Left lung (tissue), 4 donors: ENCODE measurements at regions not wholly inside any gene's neighbourhood (a gene's known extent, or its start where the extent isn't known, plus 50 kb on each side); places are given as distances from the start of the nearest gene placed in this dataset.
"Not testable (repeated sequence)": the region's sequence is repeated elsewhere in the genome, so short reads cannot be mapped to it uniquely, and the experiment has no call there.

Experiments used
- ATAC-seq: fragments of 200-7000 bp; cut with Tn5 transposase; one replicate; pipeline ENCODE4 v1.9.1; 2020; ENCODE audit warnings: moderate library complexity
- DNase-seq, 4 donors: peaks; one replicate each; pipeline ENCODE4 v3.0.0-alpha.2; 2013 to 2020
- H3K27ac ChIP-seq, 2 donors: fragments of 200-600 bp; sonication (generic) in 1 of 2; one replicate each; pipeline versions ENCODE4 v1.5.0 to v1.8.0; 2020 to 2021
- H3K27me3 ChIP-seq, 2 donors: fragments of 200-600 bp; sonication (generic) in 1 of 2; one replicate each; pipeline versions ENCODE4 v1.5.0 to v1.8.0; 2020 to 2021
- H3K36me3 ChIP-seq, 2 donors: fragments of 200-600 bp; sonication (generic) in 1 of 2; one replicate each; pipeline versions ENCODE4 v1.5.0 to v1.8.0; 2020 to 2021
- H3K4me1 ChIP-seq, 2 donors: fragments of 200-600 bp; one replicate each; pipeline ENCODE4 v1.8.0; 2021
- H3K4me3 ChIP-seq, 2 donors: fragments of 200-600 bp; sonication (generic) in 1 of 2; one replicate each; pipeline versions ENCODE4 v1.5.0 to v1.8.0; 2020 to 2021; ENCODE audit warnings: mild to moderate bottlenecking in 1 of 2
- H3K9me3 ChIP-seq, 2 donors: fragments of 200-600 bp; sonication (generic) in 1 of 2; one replicate each; pipeline versions ENCODE4 v1.5.0 to v1.8.0; 2020 to 2021
- intact Hi-C, 2 donors: fragments of 100-400 bp; cut with DNase I; formaldehyde crosslinking; loops; one replicate each; pipeline versions ENCODE4 v1.11.2 to v1.14.2; 2022
- TF ChIP-seq, protein P1 (sequence below), 2 donors: fragments of 200-600 bp; sonication (generic) in 1 of 2; IDR thresholded peaks; one replicate each; pipeline versions ENCODE4 v1.5.0 to v1.8.0; 2021; ENCODE audit warnings: antibody characterized with exemption in 2 of 2
- donor health status: DM: no; HTN: yes; CAD: no.
- donor health status: DM: no; HTN: no; CAD: no.

DNA sequence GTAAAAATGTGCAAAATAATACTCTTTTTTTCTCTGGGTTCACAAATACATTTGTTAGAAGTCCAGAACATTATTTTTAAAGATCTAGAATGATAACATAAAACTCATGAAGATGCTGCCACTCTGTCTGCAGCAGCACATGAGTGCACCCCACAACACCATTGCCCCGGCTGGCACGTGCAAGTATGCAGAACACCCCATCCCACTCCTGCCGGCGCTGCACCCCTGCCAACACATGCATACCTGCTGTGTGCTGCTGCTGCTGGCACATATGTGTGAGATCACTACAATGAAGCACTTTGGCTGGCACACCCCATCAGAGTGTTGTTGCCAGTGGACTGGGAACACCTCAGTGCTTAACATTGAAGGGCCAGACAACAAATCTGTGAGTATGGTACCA, 129.1 kb downstream of the CCT8L2 start:
- ATAC-seq, H3K4me1 ChIP-seq, H3K27ac ChIP-seq, H3K36me3 ChIP-seq, H3K9me3 ChIP-seq, intact Hi-C loops, H3K4me3 ChIP-seq, H3K27me3 ChIP-seq: not testable (repeated sequence)
- peak in 1 of 4 donors; percentile 77 for DNase-seq

DNA sequence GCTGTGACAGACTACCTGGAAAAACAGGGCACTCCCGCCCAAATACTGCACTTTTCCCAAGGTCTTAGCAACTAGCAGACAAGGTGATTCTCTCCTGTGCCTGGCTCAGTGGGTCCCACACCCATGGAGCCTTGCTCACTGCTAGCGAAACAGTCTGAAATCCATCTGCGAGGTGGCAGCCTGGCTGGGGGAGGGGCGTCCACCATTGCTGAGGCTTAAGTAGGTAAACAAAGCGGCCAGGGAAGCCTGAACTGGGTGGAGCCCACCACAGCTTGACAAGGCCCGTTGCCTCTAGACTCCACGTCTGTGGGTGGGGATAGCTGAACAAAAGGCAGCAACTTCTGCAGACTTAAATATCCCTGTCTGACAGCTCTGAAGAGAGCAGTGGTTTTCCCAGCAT, 145.2 kb downstream of the CCT8L2 start:
- H3K27me3 ChIP-seq, intact Hi-C loops, H3K4me3 ChIP-seq, ATAC-seq, H3K9me3 ChIP-seq, H3K36me3 ChIP-seq, H3K27ac ChIP-seq, H3K4me1 ChIP-seq: not testable (repeated sequence)
- peak in 1 of 4 donors; percentile 54 for DNase-seq

DNA sequence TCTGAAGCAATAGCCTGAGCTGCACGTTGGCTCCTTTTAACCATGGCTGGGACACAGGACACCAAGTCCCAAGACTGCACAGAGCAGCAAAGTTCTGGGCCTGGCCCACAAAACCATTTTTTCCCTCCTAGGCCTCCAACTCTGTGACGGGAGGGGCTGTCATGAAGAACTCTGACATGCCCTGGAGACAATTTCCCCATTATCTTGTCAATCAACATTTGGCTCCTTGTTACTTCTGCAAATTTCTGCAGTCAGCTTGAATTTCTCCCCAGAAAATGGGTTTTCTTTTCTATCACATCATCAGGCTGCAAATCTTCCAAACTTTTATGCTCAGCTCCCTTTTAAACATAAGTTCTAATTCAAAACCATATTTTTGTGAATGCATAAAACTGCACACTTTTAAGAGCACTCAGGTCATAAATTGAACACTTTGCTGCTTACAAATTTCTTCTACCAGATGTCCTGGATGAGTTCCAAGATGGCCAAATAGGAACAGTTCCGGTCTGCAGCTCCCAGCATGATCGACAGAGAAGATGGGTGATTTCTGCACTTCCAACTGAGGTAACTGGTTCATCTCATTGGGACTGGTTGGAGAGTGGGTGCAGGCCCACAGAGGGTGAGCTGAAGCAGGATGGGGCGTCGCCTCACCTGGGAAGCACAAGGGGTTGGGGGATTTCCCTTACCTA, 145.7 kb downstream of the CCT8L2 start:
- H3K27ac ChIP-seq, H3K27me3 ChIP-seq, H3K4me1 ChIP-seq, H3K36me3 ChIP-seq, H3K9me3 ChIP-seq, DNase-seq, H3K4me3 ChIP-seq, ATAC-seq, intact Hi-C loops: not testable (repeated sequence)

DNA sequence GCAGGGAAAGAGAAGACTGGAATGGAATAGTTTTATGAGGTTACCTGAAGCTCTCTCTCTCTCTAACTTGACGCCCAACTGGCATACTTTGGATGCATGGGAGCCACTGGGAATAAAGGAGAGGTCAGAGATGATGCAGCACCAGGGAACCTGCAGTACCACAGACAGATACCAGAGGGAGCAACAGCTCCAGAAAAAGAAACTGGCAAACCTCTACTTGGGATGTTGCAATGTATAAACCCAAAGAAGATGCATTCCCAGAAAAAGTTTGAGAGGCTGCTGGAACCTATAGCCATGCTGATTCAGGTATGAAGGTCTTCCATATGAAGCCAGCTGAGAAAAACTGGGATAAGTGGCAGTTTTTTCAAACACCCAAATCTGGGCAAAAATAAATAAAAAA, 151.6 kb downstream of the CCT8L2 start:
- H3K4me3 ChIP-seq, ATAC-seq, H3K27me3 ChIP-seq, H3K36me3 ChIP-seq, DNase-seq, H3K9me3 ChIP-seq, H3K4me1 ChIP-seq, H3K27ac ChIP-seq, intact Hi-C loops: not testable (repeated sequence)
- TF ChIP-seq, protein P1, sequence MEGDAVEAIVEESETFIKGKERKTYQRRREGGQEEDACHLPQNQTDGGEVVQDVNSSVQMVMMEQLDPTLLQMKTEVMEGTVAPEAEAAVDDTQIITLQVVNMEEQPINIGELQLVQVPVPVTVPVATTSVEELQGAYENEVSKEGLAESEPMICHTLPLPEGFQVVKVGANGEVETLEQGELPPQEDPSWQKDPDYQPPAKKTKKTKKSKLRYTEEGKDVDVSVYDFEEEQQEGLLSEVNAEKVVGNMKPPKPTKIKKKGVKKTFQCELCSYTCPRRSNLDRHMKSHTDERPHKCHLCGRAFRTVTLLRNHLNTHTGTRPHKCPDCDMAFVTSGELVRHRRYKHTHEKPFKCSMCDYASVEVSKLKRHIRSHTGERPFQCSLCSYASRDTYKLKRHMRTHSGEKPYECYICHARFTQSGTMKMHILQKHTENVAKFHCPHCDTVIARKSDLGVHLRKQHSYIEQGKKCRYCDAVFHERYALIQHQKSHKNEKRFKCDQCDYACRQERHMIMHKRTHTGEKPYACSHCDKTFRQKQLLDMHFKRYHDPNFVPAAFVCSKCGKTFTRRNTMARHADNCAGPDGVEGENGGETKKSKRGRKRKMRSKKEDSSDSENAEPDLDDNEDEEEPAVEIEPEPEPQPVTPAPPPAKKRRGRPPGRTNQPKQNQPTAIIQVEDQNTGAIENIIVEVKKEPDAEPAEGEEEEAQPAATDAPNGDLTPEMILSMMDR (IDR thresholded peaks at IDR 0.05) = peak in 1 of 2 donors; percentile 29

DNA sequence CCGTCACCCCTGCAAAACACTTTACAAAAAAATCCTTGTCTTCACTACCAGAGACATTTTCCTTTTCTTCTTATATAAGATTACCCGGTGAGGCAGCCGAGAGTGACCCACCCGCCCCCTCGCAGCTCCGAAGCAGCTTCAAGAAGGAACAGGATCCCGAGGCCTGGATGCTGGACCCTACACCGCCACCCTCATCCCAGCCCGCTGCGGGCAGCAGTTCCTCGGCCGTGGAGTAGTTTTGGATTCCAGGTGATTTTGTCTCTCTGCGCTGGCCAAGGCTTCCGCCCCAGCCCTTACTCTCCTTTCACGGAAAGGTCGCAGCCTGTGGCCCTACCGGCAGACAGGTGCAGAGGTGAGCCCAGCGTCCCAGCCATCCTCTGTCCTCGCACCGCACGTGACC, 169.1 kb downstream of the CCT8L2 start:
- H3K36me3 ChIP-seq, H3K27me3 ChIP-seq, H3K4me1 ChIP-seq, H3K9me3 ChIP-seq, H3K4me3 ChIP-seq, ATAC-seq, intact Hi-C loops, H3K27ac ChIP-seq: not testable (repeated sequence)
- peak in 1 of 4 donors; percentile 78 for DNase-seq

DNA sequence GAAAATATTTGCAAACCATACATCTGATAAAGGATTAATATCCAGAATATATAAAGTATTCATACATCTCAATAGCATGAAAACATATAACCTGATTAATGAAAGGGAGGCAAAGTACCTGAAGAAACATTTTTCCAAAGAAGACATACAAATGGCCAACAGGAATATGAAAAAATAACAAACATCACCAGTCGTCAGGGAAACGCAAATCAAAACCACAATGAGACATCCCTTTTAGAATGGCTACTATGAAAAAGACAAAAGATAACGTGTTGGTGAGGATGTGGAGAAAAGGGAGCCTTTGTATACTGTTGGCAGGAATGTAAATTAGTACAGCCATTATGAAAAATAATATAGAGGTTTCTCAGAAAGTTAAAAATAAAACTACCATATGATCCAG, 175.1 kb downstream of the CCT8L2 start:
- ATAC-seq, intact Hi-C loops, H3K9me3 ChIP-seq, H3K4me3 ChIP-seq, DNase-seq, H3K4me1 ChIP-seq, H3K27me3 ChIP-seq, H3K36me3 ChIP-seq, H3K27ac ChIP-seq: not testable (repeated sequence)

DNA sequence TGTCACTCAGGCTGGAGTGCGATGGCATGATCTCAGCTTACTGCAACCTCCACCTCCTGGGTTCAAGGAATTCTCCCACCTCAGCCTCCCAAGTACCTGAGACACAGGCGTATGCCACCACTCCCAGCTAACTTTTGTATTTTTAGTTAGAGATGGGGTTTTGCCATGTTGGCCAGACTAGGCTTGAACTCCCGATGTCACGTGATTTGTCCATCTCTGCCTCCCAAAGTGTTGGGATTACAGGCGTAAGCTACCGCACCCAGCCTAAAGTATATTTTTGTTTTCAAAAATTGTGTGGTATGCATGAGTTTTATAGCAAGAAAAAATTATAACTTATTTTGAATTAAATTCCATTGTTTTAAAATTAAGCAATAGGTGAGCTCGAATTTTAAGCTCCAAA, 188.0 kb downstream of the CCT8L2 start:
- H3K9me3 ChIP-seq, H3K4me1 ChIP-seq, H3K27me3 ChIP-seq, intact Hi-C loops, H3K27ac ChIP-seq, ATAC-seq, H3K36me3 ChIP-seq, H3K4me3 ChIP-seq, DNase-seq: not testable (repeated sequence)

DNA sequence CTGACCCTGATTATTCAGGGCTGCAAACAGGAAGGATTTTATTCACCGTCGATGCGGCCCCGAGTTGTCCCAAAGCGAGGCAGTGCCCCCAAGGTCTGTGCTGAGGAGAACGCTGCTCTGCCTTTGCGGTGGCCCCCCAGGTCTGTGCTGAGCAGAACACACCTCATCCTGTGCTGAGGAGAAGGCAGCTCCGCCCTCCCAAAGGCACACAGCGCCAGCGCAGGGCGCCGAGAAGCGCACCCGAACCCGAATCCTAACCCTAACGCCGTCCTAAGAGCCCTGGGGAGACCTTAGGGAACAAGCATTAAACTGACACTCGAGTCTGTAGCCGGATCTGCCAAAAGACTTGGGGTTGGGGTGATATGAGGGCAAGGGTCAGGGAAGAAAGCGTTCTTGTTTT, 188.9 kb downstream of the CCT8L2 start:
- DNase-seq, H3K4me3 ChIP-seq, H3K27me3 ChIP-seq, ATAC-seq, H3K9me3 ChIP-seq, H3K4me1 ChIP-seq, intact Hi-C loops, H3K36me3 ChIP-seq, H3K27ac ChIP-seq: not testable (repeated sequence)

DNA sequence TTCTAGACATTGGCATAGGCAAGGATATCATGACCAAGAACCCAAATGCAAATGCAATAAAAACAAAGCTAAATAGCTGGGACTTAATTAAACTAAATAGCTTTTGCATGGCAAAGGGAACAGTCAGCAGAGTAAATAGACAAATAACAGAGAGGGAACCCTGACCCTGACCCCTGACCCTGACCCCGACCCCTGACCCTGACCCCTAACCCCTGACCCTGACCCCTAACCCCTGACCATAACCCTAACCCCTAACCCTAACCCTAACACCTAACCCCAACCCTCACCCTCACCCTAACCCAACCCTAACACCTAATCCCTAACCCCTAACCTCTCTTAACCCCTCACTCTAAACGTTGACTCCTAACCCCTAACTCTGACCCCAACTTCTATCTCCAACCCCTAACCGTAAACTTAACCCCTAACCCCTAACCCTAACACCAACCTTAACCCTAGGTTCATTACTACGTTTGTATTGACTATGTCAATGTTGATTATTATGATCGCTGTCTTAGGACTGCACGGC, 189.7 kb downstream of the CCT8L2 start:
- H3K4me3 ChIP-seq, ATAC-seq, H3K36me3 ChIP-seq, intact Hi-C loops, H3K4me1 ChIP-seq, H3K27ac ChIP-seq, DNase-seq, H3K27me3 ChIP-seq, H3K9me3 ChIP-seq: not testable (repeated sequence)

DNA sequence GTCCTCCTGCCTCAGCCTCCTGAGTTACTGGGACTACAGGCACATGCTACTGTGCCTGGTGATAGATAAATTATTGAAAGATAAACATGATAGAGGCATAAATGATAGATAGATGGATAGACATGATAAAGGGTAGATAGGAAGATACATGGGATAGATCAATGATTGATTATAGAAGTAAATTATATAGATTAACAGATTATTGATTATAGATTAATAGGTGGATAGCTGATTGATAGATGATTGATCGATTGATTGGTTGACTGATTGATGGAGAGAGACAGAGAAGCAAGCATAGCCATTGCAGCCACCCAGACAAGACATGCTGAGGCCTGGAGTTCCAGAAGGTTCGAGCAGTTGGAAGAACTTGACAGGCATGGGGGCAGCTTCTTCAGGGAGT, 199.1 kb downstream of the CCT8L2 start:
- DNase-seq, ATAC-seq, H3K4me3 ChIP-seq, H3K27ac ChIP-seq, H3K4me1 ChIP-seq, H3K9me3 ChIP-seq, intact Hi-C loops, H3K36me3 ChIP-seq: not testable (repeated sequence)
- peaks cover 0 to 11% of the 10 kb centered on the region in 2 donors for H3K27me3 ChIP-seq

DNA sequence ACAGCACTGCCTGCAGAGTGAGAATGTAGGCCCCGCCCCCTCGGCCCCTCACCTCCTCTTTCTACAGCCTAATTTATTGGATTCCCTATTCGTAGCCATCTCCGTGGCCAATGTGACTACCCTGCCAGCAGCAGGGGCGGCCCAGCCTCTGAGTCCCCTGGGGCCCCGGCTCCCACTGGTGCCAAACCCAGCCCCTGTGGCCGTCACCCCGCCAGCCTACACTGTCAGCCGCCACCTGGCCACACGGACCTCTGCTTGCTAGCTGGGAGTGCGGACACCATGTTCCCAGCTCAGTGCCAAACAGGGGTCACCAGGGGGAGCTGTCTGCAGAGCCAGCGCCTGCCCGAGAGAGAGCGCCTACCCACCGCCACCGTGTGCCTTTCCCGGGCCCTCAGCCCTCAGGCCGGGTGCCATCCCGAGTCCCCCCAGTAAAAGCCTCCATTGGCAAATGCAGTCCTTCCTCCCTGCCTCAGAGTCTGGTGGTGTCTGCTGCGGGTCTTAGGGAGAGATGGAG, 201.1 kb downstream of the CCT8L2 start:
- H3K27me3 ChIP-seq = peaks cover 0 to 29% of the 10 kb centered on the region in 2 donors
- H3K9me3 ChIP-seq, H3K36me3 ChIP-seq, H3K27ac ChIP-seq, H3K4me3 ChIP-seq, ATAC-seq, intact Hi-C loops, H3K4me1 ChIP-seq: not testable (repeated sequence)
- peak in 1 of 4 donors; percentile 60 for DNase-seq

DNA sequence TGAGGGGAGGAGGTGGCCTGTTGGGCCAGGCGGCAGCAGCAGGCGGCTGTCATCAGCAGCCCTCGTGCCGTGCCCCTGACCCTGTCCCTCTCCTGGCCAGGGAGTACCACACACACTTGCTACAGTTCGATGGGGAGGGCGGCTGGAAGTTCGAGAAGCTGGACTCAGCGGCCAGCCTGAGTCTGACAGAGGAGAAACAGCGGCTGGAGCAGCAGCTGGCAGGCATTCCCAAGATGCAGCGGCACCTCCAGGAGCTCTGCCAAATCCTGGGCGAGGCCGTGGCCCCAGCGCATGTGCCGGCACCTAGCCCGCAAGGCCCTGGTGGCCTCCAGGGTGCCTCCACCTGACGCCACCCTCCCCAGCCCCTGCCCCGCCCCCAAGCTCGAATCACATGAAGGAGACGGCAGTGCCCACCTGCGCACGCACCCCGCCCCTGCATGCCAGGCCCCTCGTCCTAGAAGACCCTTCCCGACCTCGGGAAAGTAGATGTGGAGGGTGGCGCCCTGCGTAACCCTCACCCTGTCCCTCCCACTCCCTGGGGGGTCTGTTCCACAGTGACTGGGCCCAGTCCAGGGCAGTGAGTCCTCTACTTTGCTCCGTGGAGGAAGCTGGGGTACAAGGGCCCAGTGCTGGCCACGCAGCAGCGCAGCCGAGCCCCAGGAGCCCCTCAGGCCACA, 201.9 kb downstream of the CCT8L2 start:
- H3K27me3 ChIP-seq = peaks cover 0 to 33% of the 10 kb centered on the region in 2 donors
- DNase-seq = peak in 1 of 4 donors; percentile 50
- H3K27ac ChIP-seq, intact Hi-C loops, H3K36me3 ChIP-seq, H3K4me1 ChIP-seq, ATAC-seq, H3K4me3 ChIP-seq, H3K9me3 ChIP-seq: not testable (repeated sequence)
